Panc1 (cell line): ENCODE measurements at regions not wholly inside any gene's neighbourhood (a gene's known extent, or its start where the extent isn't known, plus 50 kb on each side); places are given as distances from the start of the nearest gene placed in this dataset.

ENCODE experiments used
- ATAC-seq: fragments of 200-7000 bp; cut with Tn5 transposase; 2 replicates; pipeline ENCODE4 v1.9.1; 2020; ENCODE audit warnings: mild to moderate bottlenecking, moderate library complexity
- BruUV-seq: library from RNA; stranded (reverse); fragments of 400-500 nt; replicated peaks from 2 replicates; lab custom pipeline; 2021; lab: Mats Ljungman, UMichigan
- CTCF ChIA-PET: fragments of 300-600 bp; sonication (Branson Sonifier 250); formaldehyde crosslinking; loops from one replicate; lab custom pipeline; 2022; ENCODE audit warnings: antibody characterized with exemption; lab: Charles Lee
- POLR2A ChIA-PET: fragments of 300-600 bp; sonication (Branson Sonifier 250); formaldehyde crosslinking; loops from one replicate; lab custom pipeline; 2022; ENCODE audit warnings: antibody characterized with exemption; lab: Charles Lee
- DNase-seq: peaks from one replicate; pipeline ENCODE4 v3.0.0-alpha.2; 2010; ENCODE audit warnings: low read depth, low spot score
- H3K27ac ChIP-seq: 2 replicates; pipeline ENCODE4 v1.5.1; 2011; ENCODE audit warnings: mild to moderate bottlenecking, low read length, inconsistent platforms
- H3K27me3 ChIP-seq: fragments of 200-500 bp; sonication (Bioruptor generic); 2 replicates; pipeline ENCODE4 v1.6.0; 2014; ENCODE audit warnings: low read length, inconsistent platforms; ENCODE audit not compliant: control insufficient read depth, insufficient read depth
- H3K36me3 ChIP-seq: fragments of 200-500 bp; sonication (Bioruptor generic); 2 replicates; pipeline ENCODE4 v1.5.1; 2014; ENCODE audit warnings: inconsistent platforms, mild to moderate bottlenecking, low read length, moderate library complexity; ENCODE audit not compliant: control insufficient read depth, insufficient read depth
- H3K4me1 ChIP-seq: 2 replicates; pipeline ENCODE4 v1.5.1; 2011; ENCODE audit warnings: inconsistent platforms, mild to moderate bottlenecking, low read length, moderate library complexity; ENCODE audit not compliant: control insufficient read depth, insufficient read depth
- H3K4me3 ChIP-seq, 2 experiments: 2 replicates each; pipeline ENCODE4 v1.5.1; 2011 to 2012; ENCODE audit warnings: low read depth in 2 of 2, low read length in 2 of 2, mild to moderate bottlenecking in 2 of 2, inconsistent platforms in 1 of 2, moderate library complexity in 1 of 2
- H3K9me3 ChIP-seq: fragments of 200-500 bp; sonication (Bioruptor generic); 2 replicates; pipeline ENCODE4 v1.5.1; 2014; ENCODE audit warnings: low read depth, mild to moderate bottlenecking, inconsistent platforms, low read length, moderate library complexity; ENCODE audit not compliant: control insufficient read depth, insufficient read depth
- CTCF ChIP-seq: fragments of 450-650 bp; IDR thresholded peaks from 2 replicates; pipeline ENCODE4 v1.5.1; 2017; ENCODE audit warnings: mild to moderate bottlenecking
- POLR2AphosphoS5 ChIP-seq: IDR thresholded peaks from 2 replicates; pipeline ENCODE4 v1.6.1; 2012; ENCODE audit warnings: mild to moderate bottlenecking, low read depth, low read length, moderate library complexity
- REST ChIP-seq, 2 experiments: IDR thresholded peaks; 2 replicates each; pipeline ENCODE4 v1.6.1; 2011 to 2012; ENCODE audit warnings: low read depth in 2 of 2, control low read depth in 1 of 2, low read length in 1 of 2, mild to moderate bottlenecking in 1 of 2, moderate library complexity in 1 of 2; ENCODE audit not compliant: insufficient read depth in 1 of 2
- SIN3A ChIP-seq: IDR thresholded peaks from 2 replicates; pipeline ENCODE4 v1.6.1; 2012; ENCODE audit warnings: low read depth, mild to moderate bottlenecking, low read length, moderate library complexity, borderline replicate concordance; ENCODE audit not compliant: insufficient read depth
- TCF7L2 ChIP-seq: IDR thresholded peaks from 2 replicates; pipeline ENCODE4 v1.6.1; 2011; ENCODE audit warnings: mild to moderate bottlenecking, low read depth, low read length, inconsistent platforms
- in situ Hi-C: cut with HindIII; loops from 2 replicates; pipeline ENCODE4 v1.10.0; 2016; ENCODE audit warnings: low sequenced_read_pairs, low pct_unique_long_range_greater_than_20kb
- intact Hi-C: fragments of 100-400 bp; cut with micrococcal nuclease; formaldehyde crosslinking; loops from one replicate; pipeline ENCODE4 v1.10.0; 2022; ENCODE audit not compliant: unreplicated experiment

- TF ChIP-seq POLR2AphosphoS5 (no peak), CTCF (no peak), TCF7L2 (no peak), SIN3A (no peak)
- H3K27ac ChIP-seq: no peak overlapping the region
- no peak for ATAC-seq
- POLR2A ChIA-PET: no interaction called here
- H3K4me1 ChIP-seq: no peaks in the 10 kb centered on the region
- intact Hi-C loops (no loop called here), in situ Hi-C loops (no loop called here)
- H3K4me3 ChIP-seq: no peak overlapping the region
- CTCF ChIA-PET: no interaction called here
- no peaks in the 10 kb centered on the region for H3K9me3 ChIP-seq
- no peaks in the 10 kb centered on the region for H3K27me3 ChIP-seq
- DNase-seq: no peak
- H3K36me3 ChIP-seq: no peaks in the 10 kb centered on the region
- no TSS peak for BruUV-seq
These were observed 190.0 kb downstream of the C6orf118 start for GRCh38 chr6:165119231-165120020.

- Histone ChIP-seq H3K4me3 (no peak overlapping the region), H3K4me1 (no peaks in the 10 kb centered on the region), H3K27ac (no peak overlapping the region), H3K27me3 (no peaks in the 10 kb centered on the region), H3K36me3 (no peaks in the 10 kb centered on the region), H3K9me3 (no peaks in the 10 kb centered on the region)
- ChIA-PET POLR2A (no interaction called here), CTCF (no interaction called here)
- TF ChIP-seq SIN3A: no peak
- TF ChIP-seq REST (IDR thresholded peaks at IDR 0.05; ENCODE audit: insufficient read depth in 1 of 2, low read depth in 2 of 2, low read length in 1 of 2): no peak
- no peak for TF ChIP-seq POLR2AphosphoS5
- TF ChIP-seq CTCF: no peak
- TF ChIP-seq TCF7L2: no peak
- ATAC-seq (no peak), DNase-seq (no peak)
- no TSS peak for BruUV-seq
- in situ Hi-C loops: no loop called here
- intact Hi-C loops: no loop called here
These were observed 190.7 kb downstream of the C6orf118 start for GRCh38 chr6:165118736-165119135.
